ENCODE measurements at regions not wholly inside any gene's neighbourhood (a gene's known extent, or its start where the extent isn't known, plus 50 kb on each side); places are given as distances from the start of the nearest gene placed in this dataset.

DNA sequence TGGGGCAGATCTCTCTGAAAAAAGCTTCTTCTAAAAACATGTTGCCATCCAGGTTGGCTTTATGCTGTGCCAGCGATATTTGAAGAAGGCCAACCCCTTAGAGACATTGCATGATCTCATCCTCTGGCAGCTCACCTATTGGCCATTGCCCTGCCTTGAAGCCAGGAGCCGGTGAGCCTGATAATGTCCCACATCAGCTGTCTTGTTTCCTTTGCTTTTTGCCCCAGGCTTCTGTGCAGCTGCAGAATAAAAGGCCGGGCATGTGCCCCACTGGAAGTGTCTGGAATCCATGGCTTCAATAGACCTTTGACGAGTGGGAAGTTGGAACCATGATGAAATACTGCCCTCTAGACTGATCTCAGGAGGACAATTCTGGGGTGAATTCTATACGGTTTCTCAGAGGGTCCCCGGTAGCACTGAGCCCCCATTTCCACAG lies 523.5 kb upstream of the ZEB2 start:
- TF ChIP-seq, protein P1, sequence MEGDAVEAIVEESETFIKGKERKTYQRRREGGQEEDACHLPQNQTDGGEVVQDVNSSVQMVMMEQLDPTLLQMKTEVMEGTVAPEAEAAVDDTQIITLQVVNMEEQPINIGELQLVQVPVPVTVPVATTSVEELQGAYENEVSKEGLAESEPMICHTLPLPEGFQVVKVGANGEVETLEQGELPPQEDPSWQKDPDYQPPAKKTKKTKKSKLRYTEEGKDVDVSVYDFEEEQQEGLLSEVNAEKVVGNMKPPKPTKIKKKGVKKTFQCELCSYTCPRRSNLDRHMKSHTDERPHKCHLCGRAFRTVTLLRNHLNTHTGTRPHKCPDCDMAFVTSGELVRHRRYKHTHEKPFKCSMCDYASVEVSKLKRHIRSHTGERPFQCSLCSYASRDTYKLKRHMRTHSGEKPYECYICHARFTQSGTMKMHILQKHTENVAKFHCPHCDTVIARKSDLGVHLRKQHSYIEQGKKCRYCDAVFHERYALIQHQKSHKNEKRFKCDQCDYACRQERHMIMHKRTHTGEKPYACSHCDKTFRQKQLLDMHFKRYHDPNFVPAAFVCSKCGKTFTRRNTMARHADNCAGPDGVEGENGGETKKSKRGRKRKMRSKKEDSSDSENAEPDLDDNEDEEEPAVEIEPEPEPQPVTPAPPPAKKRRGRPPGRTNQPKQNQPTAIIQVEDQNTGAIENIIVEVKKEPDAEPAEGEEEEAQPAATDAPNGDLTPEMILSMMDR (conservative IDR thresholded peaks at IDR 0.05; ENCODE audit: low read depth in 2 of 2), result peak in 1 of 2 experiments; percentile 47; a peak in 2 of 4 replicates
- TF ChIP-seq, protein P2, sequence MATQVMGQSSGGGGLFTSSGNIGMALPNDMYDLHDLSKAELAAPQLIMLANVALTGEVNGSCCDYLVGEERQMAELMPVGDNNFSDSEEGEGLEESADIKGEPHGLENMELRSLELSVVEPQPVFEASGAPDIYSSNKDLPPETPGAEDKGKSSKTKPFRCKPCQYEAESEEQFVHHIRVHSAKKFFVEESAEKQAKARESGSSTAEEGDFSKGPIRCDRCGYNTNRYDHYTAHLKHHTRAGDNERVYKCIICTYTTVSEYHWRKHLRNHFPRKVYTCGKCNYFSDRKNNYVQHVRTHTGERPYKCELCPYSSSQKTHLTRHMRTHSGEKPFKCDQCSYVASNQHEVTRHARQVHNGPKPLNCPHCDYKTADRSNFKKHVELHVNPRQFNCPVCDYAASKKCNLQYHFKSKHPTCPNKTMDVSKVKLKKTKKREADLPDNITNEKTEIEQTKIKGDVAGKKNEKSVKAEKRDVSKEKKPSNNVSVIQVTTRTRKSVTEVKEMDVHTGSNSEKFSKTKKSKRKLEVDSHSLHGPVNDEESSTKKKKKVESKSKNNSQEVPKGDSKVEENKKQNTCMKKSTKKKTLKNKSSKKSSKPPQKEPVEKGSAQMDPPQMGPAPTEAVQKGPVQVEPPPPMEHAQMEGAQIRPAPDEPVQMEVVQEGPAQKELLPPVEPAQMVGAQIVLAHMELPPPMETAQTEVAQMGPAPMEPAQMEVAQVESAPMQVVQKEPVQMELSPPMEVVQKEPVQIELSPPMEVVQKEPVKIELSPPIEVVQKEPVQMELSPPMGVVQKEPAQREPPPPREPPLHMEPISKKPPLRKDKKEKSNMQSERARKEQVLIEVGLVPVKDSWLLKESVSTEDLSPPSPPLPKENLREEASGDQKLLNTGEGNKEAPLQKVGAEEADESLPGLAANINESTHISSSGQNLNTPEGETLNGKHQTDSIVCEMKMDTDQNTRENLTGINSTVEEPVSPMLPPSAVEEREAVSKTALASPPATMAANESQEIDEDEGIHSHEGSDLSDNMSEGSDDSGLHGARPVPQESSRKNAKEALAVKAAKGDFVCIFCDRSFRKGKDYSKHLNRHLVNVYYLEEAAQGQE (IDR thresholded peaks at IDR 0.05; ENCODE audit: unreplicated experiment), result no peak
- TF ChIP-seq POLR2AphosphoS5 (IDR thresholded peaks at IDR 0.05; ENCODE audit: low read depth) (no peak), CREB1 (CRISPR knock-in tag; IDR thresholded peaks at IDR 0.05; ENCODE audit: low read depth) (no peak), JUNB (IDR thresholded peaks at IDR 0.05; ENCODE audit: unreplicated experiment) (no peak), EZH2phosphoT487 (IDR thresholded peaks at IDR 0.05; ENCODE audit: unreplicated experiment) (no peak)

All from GM23338 (cell line).